T-helper 1 cell treated with Interleukin-12 subunit alpha and Interleukin-12 subunit beta and Interleukin-4 antibody, amounts not matched to agents 30 μg/mL and 1 μg/mL, for 36 hours (primary cell): ENCODE measurements at regions not wholly inside any gene's neighbourhood (a gene's known extent, or its start where the extent isn't known, plus 50 kb on each side); places are given as distances from the start of the nearest gene placed in this dataset.

ENCODE experiments used
- H3K27ac Mint-ChIP-seq: one replicate; pipeline ENCODE4 v1.8.0; 2021; ENCODE audit warnings: mild to moderate bottlenecking, mixed read lengths
- H3K27me3 Mint-ChIP-seq: one replicate; pipeline ENCODE4 v1.8.0; 2021; ENCODE audit warnings: low read depth, mixed read lengths
- H3K36me3 Mint-ChIP-seq: one replicate; pipeline ENCODE4 v1.8.0; 2021; ENCODE audit warnings: low read depth, mixed read lengths
- H3K4me1 Mint-ChIP-seq: one replicate; pipeline ENCODE4 v1.8.0; 2021; ENCODE audit warnings: low read depth, mixed read lengths
- H3K4me3 Mint-ChIP-seq: one replicate; pipeline ENCODE4 v1.8.0; 2021; ENCODE audit warnings: mild to moderate bottlenecking, moderate library complexity, mixed read lengths
- H3K9me3 Mint-ChIP-seq: one replicate; pipeline ENCODE4 v1.8.0; 2021; ENCODE audit warnings: mixed read lengths

GRCh38 chr2:133835821-133836619 lies 267.8 kb upstream of the NCKAP5 start:
- Mint-ChIP-seq H3K9me3 (no peaks in the 10 kb centered on the region), H3K36me3 (no peaks in the 10 kb centered on the region), H3K27ac (no peak overlapping the region), H3K27me3 (no peaks in the 10 kb centered on the region), H3K4me1 (no peaks in the 10 kb centered on the region), H3K4me3 (no peak overlapping the region)

- H3K27me3 Mint-ChIP-seq: no peaks in the 10 kb centered on the region
- H3K27ac Mint-ChIP-seq: no peak overlapping the region
- H3K9me3 Mint-ChIP-seq: no peaks in the 10 kb centered on the region
- H3K4me3 Mint-ChIP-seq: no peak overlapping the region
- no peaks in the 10 kb centered on the region for H3K36me3 Mint-ChIP-seq
- no peaks in the 10 kb centered on the region for H3K4me1 Mint-ChIP-seq
These were observed 268.6 kb upstream of the NCKAP5 start for GRCh38 chr2:133836691-133837345.

DNA sequence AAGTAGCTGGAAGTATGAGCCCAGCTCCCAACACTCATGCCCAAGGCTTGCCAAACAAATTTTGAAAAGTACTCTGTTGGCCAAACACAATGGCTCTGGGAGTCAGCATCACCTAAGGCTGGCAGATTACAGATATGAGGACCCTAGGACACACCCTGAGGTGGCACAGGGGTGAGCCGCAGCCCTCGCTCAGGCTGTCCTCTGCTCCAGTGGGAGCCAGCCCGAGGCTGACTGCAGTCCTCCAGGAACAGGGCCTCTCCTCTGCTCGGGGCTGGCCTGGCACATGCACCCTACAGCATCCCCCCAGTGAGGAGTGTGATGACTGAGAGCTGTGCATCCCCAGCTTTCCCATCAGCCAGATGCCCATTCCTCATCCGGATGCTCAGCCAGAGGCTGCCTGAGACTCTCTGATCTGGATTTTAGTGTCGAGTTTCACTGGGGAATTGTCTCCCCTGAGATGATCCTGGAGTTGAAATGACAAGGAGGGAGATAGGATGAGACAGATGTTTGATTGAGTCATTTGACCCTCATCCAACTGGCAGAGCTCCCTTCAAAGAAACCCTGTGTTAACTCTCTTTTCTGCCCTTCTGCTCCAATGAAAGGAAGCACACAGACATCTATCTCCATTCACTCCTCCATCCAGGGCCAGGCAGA lies 269.3 kb upstream of the NCKAP5 start:
- H3K4me3 Mint-ChIP-seq: no peak overlapping the region
- no peak overlapping the region for H3K27ac Mint-ChIP-seq
- H3K36me3 Mint-ChIP-seq: no peaks in the 10 kb centered on the region
- H3K27me3 Mint-ChIP-seq: no peaks in the 10 kb centered on the region
- H3K4me1 Mint-ChIP-seq: no peaks in the 10 kb centered on the region
- H3K9me3 Mint-ChIP-seq: no peaks in the 10 kb centered on the region

DNA sequence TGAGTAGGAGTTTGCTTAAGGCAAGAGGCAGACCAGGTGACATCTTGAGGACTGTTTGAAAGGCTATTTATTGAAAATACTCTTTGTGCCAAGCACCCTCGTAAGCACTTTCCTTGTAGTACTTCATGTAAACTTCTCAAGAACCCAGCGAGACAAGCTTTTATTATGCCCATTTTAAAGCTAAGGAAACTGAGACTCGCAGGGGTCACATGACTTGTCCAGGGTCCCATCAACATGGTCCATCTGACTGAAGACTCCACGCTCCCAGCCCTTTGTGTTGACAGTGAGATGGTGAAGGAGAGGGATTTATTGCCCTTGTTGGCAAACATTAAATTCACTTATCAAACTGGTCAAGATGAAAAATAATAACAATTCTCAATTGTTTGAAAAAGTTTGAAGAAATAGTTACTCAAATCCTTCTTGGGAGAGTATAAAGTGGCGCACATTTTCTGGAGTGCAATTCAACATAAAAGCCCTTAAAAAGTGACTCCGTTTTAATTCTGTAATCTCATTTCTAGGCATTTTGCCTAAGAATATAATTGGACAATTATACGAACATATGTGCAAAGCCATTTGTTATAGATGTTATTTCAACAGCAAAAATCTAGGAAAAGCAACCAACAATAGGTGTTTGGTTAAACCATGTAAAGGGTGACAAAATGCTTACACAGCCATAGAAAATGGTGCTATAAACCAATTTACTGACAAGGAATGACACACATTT lies 270.5 kb upstream of the NCKAP5 start:
- Mint-ChIP-seq H3K9me3 (no peaks in the 10 kb centered on the region), H3K36me3 (no peaks in the 10 kb centered on the region), H3K27ac (no peak overlapping the region), H3K4me1 (no peaks in the 10 kb centered on the region), H3K4me3 (no peak overlapping the region), H3K27me3 (no peaks in the 10 kb centered on the region)

GRCh38 chr2:133839677-133840076 lies 271.4 kb upstream of the NCKAP5 start:
- H3K9me3 Mint-ChIP-seq: no peaks in the 10 kb centered on the region
- no peaks in the 10 kb centered on the region for H3K36me3 Mint-ChIP-seq
- H3K4me1 Mint-ChIP-seq: no peaks in the 10 kb centered on the region
- H3K4me3 Mint-ChIP-seq: no peak overlapping the region
- no peaks in the 10 kb centered on the region for H3K27me3 Mint-ChIP-seq
- no peak overlapping the region for H3K27ac Mint-ChIP-seq

DNA sequence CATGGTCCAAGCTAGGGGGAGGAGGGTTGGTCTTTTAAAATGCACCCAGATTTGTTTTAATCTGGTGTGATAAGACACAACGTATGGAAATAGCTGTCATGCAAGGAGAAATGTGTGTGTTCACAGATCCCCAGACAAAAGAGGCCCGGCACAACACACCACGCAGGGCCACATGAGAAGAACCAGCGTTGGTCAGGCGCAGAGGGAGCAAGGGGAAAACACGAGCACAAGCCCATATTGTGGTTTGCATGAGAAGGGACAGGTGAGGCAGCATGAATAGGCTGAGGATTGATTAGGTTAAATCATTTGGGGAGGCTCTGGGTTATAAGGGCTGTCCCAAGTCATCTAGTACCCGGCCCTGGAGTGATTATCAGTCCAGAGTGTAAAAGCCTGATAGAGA lies 272.5 kb upstream of the NCKAP5 start:
- Mint-ChIP-seq H3K27ac (no peak overlapping the region), H3K4me3 (no peak overlapping the region), H3K4me1 (no peaks in the 10 kb centered on the region), H3K9me3 (no peaks in the 10 kb centered on the region), H3K27me3 (no peaks in the 10 kb centered on the region), H3K36me3 (no peaks in the 10 kb centered on the region)

DNA sequence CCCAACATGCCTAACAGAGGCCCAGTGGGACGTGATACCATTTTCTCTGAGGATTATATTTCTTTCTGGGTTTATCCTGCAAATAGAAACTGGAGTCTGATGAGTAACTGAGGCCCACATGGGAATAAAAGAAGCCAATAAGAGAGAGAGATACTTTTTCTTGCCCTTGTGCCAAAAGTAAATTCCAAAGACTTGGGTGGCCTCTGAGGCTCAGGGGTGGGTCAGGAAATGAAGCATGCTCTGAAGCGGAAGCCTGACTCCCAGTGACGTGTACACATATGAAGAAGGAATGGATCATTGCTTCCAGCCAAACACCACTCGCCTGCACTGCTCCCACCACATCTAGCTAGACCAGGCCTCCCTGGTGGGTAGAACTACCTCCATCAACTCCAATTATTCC lies 273.6 kb upstream of the NCKAP5 start:
- no peaks in the 10 kb centered on the region for H3K4me1 Mint-ChIP-seq
- no peak overlapping the region for H3K4me3 Mint-ChIP-seq
- H3K9me3 Mint-ChIP-seq: no peaks in the 10 kb centered on the region
- H3K36me3 Mint-ChIP-seq: no peaks in the 10 kb centered on the region
- H3K27me3 Mint-ChIP-seq: no peaks in the 10 kb centered on the region
- no peak overlapping the region for H3K27ac Mint-ChIP-seq

- H3K36me3 Mint-ChIP-seq: no peaks in the 10 kb centered on the region
- no peaks in the 10 kb centered on the region for H3K4me1 Mint-ChIP-seq
- H3K9me3 Mint-ChIP-seq: no peaks in the 10 kb centered on the region
- no peak overlapping the region for H3K27ac Mint-ChIP-seq
- H3K27me3 Mint-ChIP-seq: no peaks in the 10 kb centered on the region
- no peak overlapping the region for H3K4me3 Mint-ChIP-seq
These were observed 274.2 kb upstream of the NCKAP5 start for GRCh38 chr2:133842446-133842845.

DNA sequence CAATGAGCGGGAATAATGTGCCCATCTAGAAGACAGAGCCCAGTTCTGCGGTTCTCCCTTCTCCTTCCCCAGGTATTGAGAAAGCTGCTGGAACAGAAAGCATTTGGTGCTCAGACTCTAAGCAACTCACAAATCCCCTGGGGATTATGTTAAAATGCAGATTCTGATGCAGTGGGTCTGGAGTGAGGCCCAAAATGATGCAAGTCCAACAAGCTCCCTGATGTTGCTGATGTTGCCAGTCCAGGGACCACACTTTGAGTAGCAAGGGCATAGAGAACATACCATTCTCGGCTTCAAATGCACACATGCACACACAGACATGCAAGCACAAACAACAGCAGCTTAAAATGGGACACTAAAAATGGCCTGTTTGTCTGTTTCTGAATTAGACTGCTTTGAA lies 274.8 kb upstream of the NCKAP5 start:
- Mint-ChIP-seq H3K9me3 (no peaks in the 10 kb centered on the region), H3K4me3 (no peak overlapping the region), H3K4me1 (no peaks in the 10 kb centered on the region), H3K27me3 (no peaks in the 10 kb centered on the region), H3K27ac (no peak overlapping the region), H3K36me3 (no peaks in the 10 kb centered on the region)

- no peaks in the 10 kb centered on the region for H3K9me3 Mint-ChIP-seq
- no peaks in the 10 kb centered on the region for H3K36me3 Mint-ChIP-seq
- H3K27ac Mint-ChIP-seq: no peak overlapping the region
- no peak overlapping the region for H3K4me3 Mint-ChIP-seq
- H3K27me3 Mint-ChIP-seq: no peaks in the 10 kb centered on the region
- H3K4me1 Mint-ChIP-seq: no peaks in the 10 kb centered on the region
These were observed 275.3 kb upstream of the NCKAP5 start for GRCh38 chr2:133843551-133843950.

DNA sequence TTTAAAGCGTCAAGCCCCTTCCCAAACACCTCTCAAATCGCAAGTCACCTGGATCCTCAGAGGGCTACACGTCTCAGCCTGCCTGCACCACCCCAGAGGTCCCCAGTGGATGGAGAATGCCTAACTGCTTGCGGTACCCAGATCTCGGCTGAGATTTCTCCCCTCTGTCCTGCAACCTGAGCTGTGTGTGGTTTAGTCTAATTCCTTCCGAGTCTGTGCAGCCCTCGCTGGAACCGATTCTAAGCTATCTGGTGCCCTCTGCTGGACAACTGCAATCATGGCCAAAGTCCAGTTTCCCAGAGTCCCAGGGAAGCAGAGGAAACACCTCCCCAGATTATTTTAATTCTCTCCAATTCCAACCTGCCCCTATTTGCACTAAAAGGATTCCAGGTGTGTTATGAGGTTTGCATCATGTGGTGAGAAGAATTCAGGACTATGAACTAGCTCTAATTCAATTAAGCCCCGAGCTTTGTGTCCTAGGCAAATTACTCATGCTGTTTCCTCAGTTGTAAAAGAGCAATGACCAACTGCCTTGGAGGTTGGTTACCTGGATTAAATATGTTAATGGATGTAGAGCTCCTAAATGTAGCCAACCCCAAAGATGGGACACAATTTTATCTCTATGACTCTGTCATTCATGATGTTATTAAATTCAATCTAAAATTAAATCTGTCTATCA lies 276.1 kb upstream of the NCKAP5 start:
- no peaks in the 10 kb centered on the region for H3K9me3 Mint-ChIP-seq
- no peaks in the 10 kb centered on the region for H3K36me3 Mint-ChIP-seq
- no peak overlapping the region for H3K27ac Mint-ChIP-seq

GRCh38 chr2:133846476-133846875 lies 278.2 kb upstream of the NCKAP5 start:
- H3K4me1 Mint-ChIP-seq: no peaks in the 10 kb centered on the region
- no peaks in the 10 kb centered on the region for H3K9me3 Mint-ChIP-seq
- no peaks in the 10 kb centered on the region for H3K36me3 Mint-ChIP-seq
- H3K4me3 Mint-ChIP-seq: no peak overlapping the region
- H3K27me3 Mint-ChIP-seq: no peaks in the 10 kb centered on the region
- no peak overlapping the region for H3K27ac Mint-ChIP-seq

More for the DNA sequence above, 276.1 kb upstream of the NCKAP5 start:
- Mint-ChIP-seq H3K4me1 (no peaks in the 10 kb centered on the region), H3K27me3 (no peaks in the 10 kb centered on the region), H3K4me3 (no peak overlapping the region)

GRCh38 chr2:133847591-133847990 lies 279.3 kb upstream of the NCKAP5 start:
- no peaks in the 10 kb centered on the region for H3K36me3 Mint-ChIP-seq
- no peak overlapping the region for H3K4me3 Mint-ChIP-seq
- H3K27me3 Mint-ChIP-seq: no peaks in the 10 kb centered on the region
- H3K9me3 Mint-ChIP-seq: no peaks in the 10 kb centered on the region
- no peaks in the 10 kb centered on the region for H3K4me1 Mint-ChIP-seq
- no peak overlapping the region for H3K27ac Mint-ChIP-seq

- Mint-ChIP-seq H3K9me3 (no peaks in the 10 kb centered on the region), H3K27ac (no peak overlapping the region), H3K4me3 (no peak overlapping the region), H3K27me3 (no peaks in the 10 kb centered on the region), H3K36me3 (no peaks in the 10 kb centered on the region), H3K4me1 (no peaks in the 10 kb centered on the region)
These were observed 279.9 kb upstream of the NCKAP5 start for GRCh38 chr2:133848111-133848649.
